ENCODE measurements at regions not wholly inside any gene's neighbourhood (a gene's known extent, or its start where the extent isn't known, plus 50 kb on each side); places are given as distances from the start of the nearest gene placed in this dataset.

DNA sequence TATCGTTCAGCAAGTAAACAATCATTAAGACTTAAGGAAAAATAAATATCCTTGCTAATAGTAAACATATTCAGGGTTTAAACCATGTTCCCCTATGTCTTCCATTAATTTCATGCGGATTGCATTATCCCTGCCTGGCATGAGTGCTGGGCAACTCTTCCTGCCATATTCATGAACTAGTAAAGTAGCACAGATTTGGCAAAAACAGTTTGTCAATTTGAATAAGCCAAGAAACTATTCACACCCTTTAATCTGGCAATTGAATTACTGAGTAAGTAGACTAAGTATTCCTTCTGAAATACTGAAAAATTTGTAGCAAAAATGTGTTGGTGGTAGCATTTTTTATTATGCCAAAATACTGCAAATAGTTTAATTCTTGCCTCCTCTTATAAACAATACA lies 512.0 kb downstream of the NLGN4X start:
- H3K4me3 ChIP-seq (IDR thresholded peaks at IDR 0.05; ENCODE audit: insufficient read depth, low read depth, low read length), result no peak overlapping the region
- no peak overlapping the region for H2AFZ ChIP-seq (ENCODE audit: low read depth)
- H4K20me1 ChIP-seq (ENCODE audit: insufficient read depth), result no peaks in the 10 kb centered on the region
- H3K79me2 ChIP-seq (ENCODE audit: insufficient read depth, low read depth), result no peaks in the 10 kb centered on the region
- no peak overlapping the region for H3K27ac ChIP-seq
- H3K36me3 ChIP-seq (ENCODE audit: insufficient read depth), result no peaks in the 10 kb centered on the region
- H3K4me1 ChIP-seq (ENCODE audit: low read depth, poor library complexity, severe bottlenecking), result no peaks in the 10 kb centered on the region
- no peaks in the 10 kb centered on the region for H3K27me3 ChIP-seq (ENCODE audit: insufficient read depth, low read depth)
- TF ChIP-seq, protein P1, sequence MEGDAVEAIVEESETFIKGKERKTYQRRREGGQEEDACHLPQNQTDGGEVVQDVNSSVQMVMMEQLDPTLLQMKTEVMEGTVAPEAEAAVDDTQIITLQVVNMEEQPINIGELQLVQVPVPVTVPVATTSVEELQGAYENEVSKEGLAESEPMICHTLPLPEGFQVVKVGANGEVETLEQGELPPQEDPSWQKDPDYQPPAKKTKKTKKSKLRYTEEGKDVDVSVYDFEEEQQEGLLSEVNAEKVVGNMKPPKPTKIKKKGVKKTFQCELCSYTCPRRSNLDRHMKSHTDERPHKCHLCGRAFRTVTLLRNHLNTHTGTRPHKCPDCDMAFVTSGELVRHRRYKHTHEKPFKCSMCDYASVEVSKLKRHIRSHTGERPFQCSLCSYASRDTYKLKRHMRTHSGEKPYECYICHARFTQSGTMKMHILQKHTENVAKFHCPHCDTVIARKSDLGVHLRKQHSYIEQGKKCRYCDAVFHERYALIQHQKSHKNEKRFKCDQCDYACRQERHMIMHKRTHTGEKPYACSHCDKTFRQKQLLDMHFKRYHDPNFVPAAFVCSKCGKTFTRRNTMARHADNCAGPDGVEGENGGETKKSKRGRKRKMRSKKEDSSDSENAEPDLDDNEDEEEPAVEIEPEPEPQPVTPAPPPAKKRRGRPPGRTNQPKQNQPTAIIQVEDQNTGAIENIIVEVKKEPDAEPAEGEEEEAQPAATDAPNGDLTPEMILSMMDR (conservative IDR thresholded peaks at IDR 0.05; ENCODE audit: low read depth, low read length), result no peak
- no peak overlapping the region for H3K9ac ChIP-seq
- H3K4me2 ChIP-seq, result no peak overlapping the region

DNA sequence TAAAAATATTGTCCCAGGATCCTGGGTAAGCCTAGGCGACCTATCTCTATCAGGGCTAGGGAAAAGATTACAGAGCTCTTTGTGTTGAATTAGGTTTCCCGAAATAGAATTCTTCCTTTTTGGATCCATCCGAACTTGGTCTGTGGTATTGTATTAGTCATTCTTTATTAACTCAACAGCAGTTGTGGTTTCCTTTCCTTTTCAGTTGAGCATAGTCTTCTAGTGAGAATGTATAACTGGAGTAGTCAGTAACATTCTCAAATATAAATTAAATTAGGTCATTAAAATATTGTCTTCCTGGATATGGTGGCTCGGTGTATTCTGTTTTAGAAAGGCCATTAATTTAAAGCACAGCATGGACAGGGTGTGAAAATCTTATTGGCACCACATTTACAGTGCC lies 520.4 kb downstream of the NLGN4X start:
- TF ChIP-seq, protein P1 (conservative IDR thresholded peaks at IDR 0.05; ENCODE audit: low read depth, low read length), result no peak
- Histone ChIP-seq H2AFZ (ENCODE audit: low read depth) (no peak overlapping the region), H3K36me3 (ENCODE audit: insufficient read depth) (no peaks in the 10 kb centered on the region), H3K4me2 (no peak overlapping the region), H3K4me3 (IDR thresholded peaks at IDR 0.05; ENCODE audit: insufficient read depth, low read depth, low read length) (no peak overlapping the region), H3K27me3 (ENCODE audit: insufficient read depth, low read depth) (no peaks in the 10 kb centered on the region), H3K27ac (no peak overlapping the region), H3K9ac (no peak overlapping the region), H3K79me2 (ENCODE audit: insufficient read depth, low read depth) (no peaks in the 10 kb centered on the region), H3K4me1 (ENCODE audit: low read depth, poor library complexity, severe bottlenecking) (no peaks in the 10 kb centered on the region), H4K20me1 (ENCODE audit: insufficient read depth) (no peaks in the 10 kb centered on the region)

DNA sequence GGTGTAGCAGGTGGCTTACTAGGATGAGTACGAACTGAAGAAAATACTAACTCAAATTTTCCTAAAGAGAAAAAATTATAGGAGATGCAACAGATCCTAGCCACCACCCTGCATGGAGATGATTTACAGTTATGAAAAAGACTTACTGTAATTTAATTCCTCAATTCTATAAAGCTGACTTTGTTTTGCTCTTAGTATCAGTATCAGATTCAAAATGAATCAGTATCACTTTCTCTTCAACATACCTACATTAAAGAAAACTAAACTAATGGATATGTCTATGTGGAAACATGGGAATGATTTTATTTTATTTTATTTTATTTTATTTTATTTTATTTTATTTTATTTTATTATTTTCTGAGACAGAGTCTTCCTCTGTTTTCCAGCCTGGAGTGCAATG lies 525.8 kb downstream of the NLGN4X start:
- no peaks in the 10 kb centered on the region for H3K79me2 ChIP-seq (ENCODE audit: insufficient read depth, low read depth)
- H3K27ac ChIP-seq, result no peak overlapping the region
- no peak overlapping the region for H3K9ac ChIP-seq
- no peaks in the 10 kb centered on the region for H3K36me3 ChIP-seq (ENCODE audit: insufficient read depth)
- H3K27me3 ChIP-seq (ENCODE audit: insufficient read depth, low read depth), result no peaks in the 10 kb centered on the region
- TF ChIP-seq, protein P1 (conservative IDR thresholded peaks at IDR 0.05; ENCODE audit: low read depth, low read length), result no peak
- no peak overlapping the region for H2AFZ ChIP-seq (ENCODE audit: low read depth)
- H3K4me1 ChIP-seq (ENCODE audit: low read depth, poor library complexity, severe bottlenecking), result no peaks in the 10 kb centered on the region
- no peak overlapping the region for H3K4me3 ChIP-seq (IDR thresholded peaks at IDR 0.05; ENCODE audit: insufficient read depth, low read depth, low read length)
- no peak overlapping the region for H3K4me2 ChIP-seq
- no peaks in the 10 kb centered on the region for H4K20me1 ChIP-seq (ENCODE audit: insufficient read depth)

DNA sequence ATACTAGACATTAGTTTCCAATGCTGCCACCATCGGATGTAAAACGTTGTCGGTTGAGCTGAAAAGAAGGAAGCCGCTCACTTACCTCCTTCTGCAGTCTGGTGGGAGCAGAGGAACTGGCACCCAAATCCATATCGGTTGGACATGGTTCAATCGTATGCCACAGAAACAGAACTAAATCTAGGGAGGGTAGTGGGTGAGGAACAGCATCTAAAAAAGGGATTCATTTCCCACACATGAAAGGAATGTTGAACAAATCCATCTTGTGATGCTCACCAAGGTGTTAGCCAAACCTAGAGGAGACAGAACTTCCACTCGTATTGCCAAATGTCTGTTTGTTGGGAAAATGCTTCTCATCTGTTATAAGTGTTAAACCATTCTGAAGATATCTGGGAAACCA lies 532.7 kb downstream of the NLGN4X start:
- no peak overlapping the region for H2AFZ ChIP-seq (ENCODE audit: low read depth)
- no peaks in the 10 kb centered on the region for H3K27me3 ChIP-seq (ENCODE audit: insufficient read depth, low read depth)
- no peak overlapping the region for H3K9ac ChIP-seq
- H3K79me2 ChIP-seq (ENCODE audit: insufficient read depth, low read depth), result no peaks in the 10 kb centered on the region
- no peak overlapping the region for H3K4me2 ChIP-seq
- H3K27ac ChIP-seq, result no peak overlapping the region
- TF ChIP-seq, protein P1 (conservative IDR thresholded peaks at IDR 0.05; ENCODE audit: low read depth, low read length), result no peak
- H3K4me1 ChIP-seq (ENCODE audit: low read depth, poor library complexity, severe bottlenecking), result no peaks in the 10 kb centered on the region
- no peaks in the 10 kb centered on the region for H3K36me3 ChIP-seq (ENCODE audit: insufficient read depth)
- no peak overlapping the region for H3K4me3 ChIP-seq (IDR thresholded peaks at IDR 0.05; ENCODE audit: insufficient read depth, low read depth, low read length)
- H4K20me1 ChIP-seq (ENCODE audit: insufficient read depth), result no peaks in the 10 kb centered on the region
